ENCODE measurements at regions not wholly inside any gene's neighbourhood (a gene's known extent, or its start where the extent isn't known, plus 50 kb on each side); places are given as distances from the start of the nearest gene placed in this dataset.

DNA sequence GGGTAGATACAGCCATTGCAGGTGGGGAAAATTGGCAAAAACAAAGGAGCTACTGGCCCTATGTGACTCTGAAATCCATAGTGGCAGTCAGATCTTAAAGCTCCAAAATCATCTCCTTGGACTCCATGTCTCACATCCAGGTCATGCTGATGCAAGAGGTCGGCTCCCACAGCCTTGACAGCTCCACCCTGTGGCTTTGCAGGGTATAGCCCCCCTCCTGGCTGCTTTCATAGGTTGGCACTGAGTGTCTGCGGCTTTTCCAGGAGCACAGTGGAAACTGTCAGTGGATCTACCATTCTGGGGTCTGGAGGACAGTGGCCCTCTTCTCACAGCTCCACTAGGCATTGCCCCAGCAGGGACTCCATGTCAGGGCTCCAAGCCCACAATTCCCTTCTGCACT, 1190.1 kb downstream of the CDH12 start:
- TF ChIP-seq, protein P1, sequence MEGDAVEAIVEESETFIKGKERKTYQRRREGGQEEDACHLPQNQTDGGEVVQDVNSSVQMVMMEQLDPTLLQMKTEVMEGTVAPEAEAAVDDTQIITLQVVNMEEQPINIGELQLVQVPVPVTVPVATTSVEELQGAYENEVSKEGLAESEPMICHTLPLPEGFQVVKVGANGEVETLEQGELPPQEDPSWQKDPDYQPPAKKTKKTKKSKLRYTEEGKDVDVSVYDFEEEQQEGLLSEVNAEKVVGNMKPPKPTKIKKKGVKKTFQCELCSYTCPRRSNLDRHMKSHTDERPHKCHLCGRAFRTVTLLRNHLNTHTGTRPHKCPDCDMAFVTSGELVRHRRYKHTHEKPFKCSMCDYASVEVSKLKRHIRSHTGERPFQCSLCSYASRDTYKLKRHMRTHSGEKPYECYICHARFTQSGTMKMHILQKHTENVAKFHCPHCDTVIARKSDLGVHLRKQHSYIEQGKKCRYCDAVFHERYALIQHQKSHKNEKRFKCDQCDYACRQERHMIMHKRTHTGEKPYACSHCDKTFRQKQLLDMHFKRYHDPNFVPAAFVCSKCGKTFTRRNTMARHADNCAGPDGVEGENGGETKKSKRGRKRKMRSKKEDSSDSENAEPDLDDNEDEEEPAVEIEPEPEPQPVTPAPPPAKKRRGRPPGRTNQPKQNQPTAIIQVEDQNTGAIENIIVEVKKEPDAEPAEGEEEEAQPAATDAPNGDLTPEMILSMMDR (IDR thresholded peaks at IDR 0.05): no peak
- Mint-ChIP-seq H3K27ac (no peak overlapping the region), H3K4me1 (ENCODE audit: low read depth) (no peaks in the 10 kb centered on the region), H3K9me3 (peaks cover 15% of the 10 kb centered on the region), H3K36me3 (ENCODE audit: low read depth) (no peaks in the 10 kb centered on the region), H3K4me3 (no peak overlapping the region), H3K27me3 (no peaks in the 10 kb centered on the region)
- H3K27ac ChIP-seq (ENCODE audit: low read depth in 1 of 2, low read length in 2 of 2): no peak overlapping the region
- DNase-seq: no peak
- no peak overlapping the region for H3K4me3 ChIP-seq (ENCODE audit: low read length)
- intact Hi-C loops (cut with DNase I, micrococcal nuclease): no loop called here
- ChIA-PET POLR2A (no interaction called here), CTCF (no interaction called here)
- no peaks in the 10 kb centered on the region for H3K36me3 ChIP-seq (ENCODE audit: insufficient read depth, low read length)
- no peaks in the 10 kb centered on the region for H3K4me1 ChIP-seq (ENCODE audit: insufficient read depth, low read length)
- H3K9me3 ChIP-seq (ENCODE audit: control insufficient read depth in 1 of 2, insufficient read depth in 1 of 2, low read length in 2 of 2): peaks cover 12% of the 10 kb centered on the region in 2 experiments
- no peak for ATAC-seq (ENCODE audit: poor library complexity)
- H3K27me3 ChIP-seq (ENCODE audit: control insufficient read depth in 1 of 2, insufficient read depth in 2 of 2, low read length in 2 of 2): no peaks in the 10 kb centered on the region

DNA sequence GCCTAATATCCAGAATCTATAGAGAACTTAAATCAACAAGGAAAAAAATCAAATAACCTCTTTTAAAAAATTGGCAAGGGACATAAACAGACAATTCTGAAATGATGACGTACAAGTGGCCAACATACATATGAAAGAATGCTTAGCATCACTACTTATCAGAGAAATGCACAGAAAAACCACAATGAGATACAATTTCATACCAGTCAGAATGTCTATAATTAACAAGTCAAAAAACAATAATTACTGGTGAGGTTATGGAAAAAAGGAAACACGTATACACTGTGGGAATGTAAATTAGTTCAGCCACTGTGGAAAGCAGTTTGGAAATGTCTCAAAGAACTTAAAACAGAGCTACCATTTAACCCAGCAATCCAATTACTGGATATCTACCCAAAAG, 1192.0 kb downstream of the CDH12 start:
- Histone ChIP-seq H3K4me1 (ENCODE audit: insufficient read depth, low read length) (no peaks in the 10 kb centered on the region), H3K36me3 (ENCODE audit: insufficient read depth, low read length) (no peaks in the 10 kb centered on the region), H3K27me3 (ENCODE audit: control insufficient read depth in 1 of 2, insufficient read depth in 2 of 2, low read length in 2 of 2) (no peaks in the 10 kb centered on the region), H3K27ac (ENCODE audit: low read depth in 1 of 2, low read length in 2 of 2) (no peak overlapping the region), H3K4me3 (ENCODE audit: low read length) (no peak overlapping the region), H3K9me3 (ENCODE audit: control insufficient read depth in 1 of 2, insufficient read depth in 1 of 2, low read length in 2 of 2) (peaks cover 12% of the 10 kb centered on the region in 2 experiments)
- intact Hi-C loops (cut with DNase I, micrococcal nuclease): no loop called here
- Mint-ChIP-seq H3K9me3 (peaks cover 18% of the 10 kb centered on the region), H3K27me3 (no peaks in the 10 kb centered on the region), H3K4me3 (no peak overlapping the region), H3K4me1 (ENCODE audit: low read depth) (no peaks in the 10 kb centered on the region), H3K27ac (no peak overlapping the region), H3K36me3 (ENCODE audit: low read depth) (no peaks in the 10 kb centered on the region)
- ChIA-PET CTCF (no interaction called here), POLR2A (no interaction called here)
- TF ChIP-seq, protein P1 (IDR thresholded peaks at IDR 0.05): no peak
- DNase-seq: no peak
- no peak for ATAC-seq (ENCODE audit: poor library complexity)

DNA sequence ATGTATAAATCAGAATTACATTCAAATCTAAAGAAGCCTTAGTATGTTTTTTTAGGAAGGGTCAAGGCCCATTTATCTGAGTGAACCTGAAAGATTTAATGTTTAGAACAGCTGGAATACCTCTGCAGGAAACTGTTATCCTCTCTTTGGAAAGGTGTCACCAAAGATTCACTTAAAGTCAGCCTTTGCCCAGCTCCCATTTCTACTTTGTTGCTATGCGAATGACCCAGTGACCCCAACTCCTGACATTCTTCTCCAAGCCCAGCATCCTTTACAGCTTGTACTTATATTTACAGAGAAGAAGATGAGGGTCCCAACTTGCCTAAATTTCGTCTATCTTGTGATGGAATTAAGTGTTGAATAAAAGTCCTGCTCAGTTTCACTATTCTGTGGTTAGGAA, 1198.6 kb downstream of the CDH12 start:
- no peak overlapping the region for H3K4me3 ChIP-seq (ENCODE audit: low read length)
- ATAC-seq (ENCODE audit: poor library complexity) (no peak), DNase-seq (no peak)
- Mint-ChIP-seq H3K9me3 (peaks cover 3% of the 10 kb centered on the region), H3K4me1 (ENCODE audit: low read depth) (no peaks in the 10 kb centered on the region), H3K36me3 (ENCODE audit: low read depth) (no peaks in the 10 kb centered on the region), H3K27ac (no peak overlapping the region), H3K27me3 (no peaks in the 10 kb centered on the region), H3K4me3 (no peak overlapping the region)
- no peaks in the 10 kb centered on the region for H3K4me1 ChIP-seq (ENCODE audit: insufficient read depth, low read length)
- intact Hi-C loops (cut with DNase I, micrococcal nuclease): no loop called here
- H3K27ac ChIP-seq (ENCODE audit: low read depth in 1 of 2, low read length in 2 of 2): no peak overlapping the region
- CTCF ChIA-PET: no interaction called here
- POLR2A ChIA-PET: no interaction called here
- H3K27me3 ChIP-seq (ENCODE audit: control insufficient read depth in 1 of 2, insufficient read depth in 2 of 2, low read length in 2 of 2): no peaks in the 10 kb centered on the region
- H3K36me3 ChIP-seq (ENCODE audit: insufficient read depth, low read length): no peaks in the 10 kb centered on the region
- TF ChIP-seq, protein P1 (IDR thresholded peaks at IDR 0.05): no peak
- peaks cover 0 to 3% of the 10 kb centered on the region in 2 experiments for H3K9me3 ChIP-seq (ENCODE audit: control insufficient read depth in 1 of 2, insufficient read depth in 1 of 2, low read length in 2 of 2)
